T-cell (primary cell): ENCODE measurements at regions not wholly inside any gene's neighbourhood (a gene's known extent, or its start where the extent isn't known, plus 50 kb on each side); places are given as distances from the start of the nearest gene placed in this dataset.

Experiments
- ATAC-seq, 4 experiments: fragments of 200-7000 bp in 3 of 4; fragments of 150-1000 bp in 1 of 4; cut with Tn5 transposase; replicated peaks in 1 of 4; 1 replicate in 3 of 4; 2 replicates in 1 of 4; pipeline ENCODE4 v1.10.0; 2021; ENCODE audit warnings: moderate library complexity in 3 of 4, mild to moderate bottlenecking in 2 of 4, moderate number of reproducible peaks in 1 of 4
- CTCF ChIA-PET, 2 donors: fragments of 300-600 bp; sonication (Branson Sonifier 250); formaldehyde crosslinking; loops; one replicate each; lab custom pipeline; 2022; ENCODE audit warnings: antibody characterized with exemption in 2 of 2; lab: Charles Lee
- POLR2A ChIA-PET, 2 donors: fragments of 300-600 bp; sonication (Branson Sonifier 250); formaldehyde crosslinking; loops; one replicate each; lab custom pipeline; 2022; ENCODE audit warnings: antibody characterized with exemption in 2 of 2; lab: Charles Lee
- DNase-seq, 35 experiments: peaks; one replicate each; pipeline versions ENCODE4 v3.0.0 to v3.0.0-alpha.2; 2013 to 2023
- H3K27ac ChIP-seq: one replicate; pipeline ENCODE4 v1.5.1; 2013; ENCODE audit warnings: low read length
- H3K27me3 ChIP-seq, 2 experiments: replicated peaks in 1 of 2; 1 replicate in 1 of 2; 2 replicates in 1 of 2; pipeline versions ENCODE4 v1.6.1 to v1.7.0; 2013; ENCODE audit warnings: low read length in 1 of 2, mixed read lengths in 1 of 2; ENCODE audit not compliant: control insufficient read depth in 2 of 2, insufficient read depth in 2 of 2; ENCODE audit errors: extremely low read depth in 1 of 2
- H3K36me3 ChIP-seq, 2 donors: 1 replicate in 1 of 2; 2 replicates in 1 of 2; pipeline versions ENCODE4 v1.6.1 to v1.7.0; 2013; ENCODE audit warnings: low read length in 1 of 2; ENCODE audit not compliant: control insufficient read depth in 2 of 2, insufficient read depth in 1 of 2; ENCODE audit errors: extremely low read depth in 1 of 2
- H3K4me1 ChIP-seq, 2 experiments: 1 replicate in 1 of 2; 2 replicates in 1 of 2; pipeline versions ENCODE4 v1.6.1 to v1.7.0; 2013; ENCODE audit warnings: low read length in 2 of 2, mixed read lengths in 1 of 2; ENCODE audit not compliant: insufficient read depth in 2 of 2, control insufficient read depth in 1 of 2; ENCODE audit errors: extremely low read depth in 1 of 2
- H3K4me3 ChIP-seq, 2 donors: 1 replicate in 1 of 2; 2 replicates in 1 of 2; pipeline versions ENCODE4 v1.5.1 to v1.7.0; 2013; ENCODE audit warnings: mild to moderate bottlenecking in 2 of 2, low read length in 1 of 2, moderate library complexity in 1 of 2; ENCODE audit not compliant: control insufficient read depth in 1 of 2; ENCODE audit errors: extremely low read depth in 1 of 2
- H3K9me3 ChIP-seq: 2 replicates; pipeline ENCODE4 v1.7.0; 2013
- H3K27ac Mint-ChIP-seq, 2 donors: one replicate each; pipeline ENCODE4 v1.8.0; 2020 to 2021; ENCODE audit warnings: mild to moderate bottlenecking in 2 of 2, mixed read lengths in 2 of 2
- H3K27me3 Mint-ChIP-seq, 2 donors: one replicate each; pipeline ENCODE4 v1.8.0; 2021 to 2022; ENCODE audit warnings: mixed read lengths in 2 of 2
- H3K36me3 Mint-ChIP-seq: one replicate; pipeline ENCODE4 v1.8.0; 2021; ENCODE audit warnings: mixed read lengths
- H3K4me1 Mint-ChIP-seq, 3 donors: one replicate each; pipeline ENCODE4 v1.8.0; 2020 to 2022; ENCODE audit warnings: mixed read lengths in 3 of 3, mild to moderate bottlenecking in 1 of 3
- H3K4me3 Mint-ChIP-seq, 3 donors: one replicate each; pipeline ENCODE4 v1.8.0; 2020 to 2022; ENCODE audit warnings: mild to moderate bottlenecking in 3 of 3, mixed read lengths in 3 of 3, moderate library complexity in 3 of 3
- H3K9me3 Mint-ChIP-seq, 3 donors: one replicate each; pipeline ENCODE4 v1.8.0; 2020 to 2022; ENCODE audit warnings: mixed read lengths in 3 of 3
- WGBS: methylation state at CpG from one replicate; pipeline ENCODE4 v1.1.5; 2013; ENCODE audit warnings: missing lambda C conversion rate; ENCODE audit not compliant: insufficient coverage; 5-methylcytosine and 5-hydroxymethylcytosine counted together

DNA sequence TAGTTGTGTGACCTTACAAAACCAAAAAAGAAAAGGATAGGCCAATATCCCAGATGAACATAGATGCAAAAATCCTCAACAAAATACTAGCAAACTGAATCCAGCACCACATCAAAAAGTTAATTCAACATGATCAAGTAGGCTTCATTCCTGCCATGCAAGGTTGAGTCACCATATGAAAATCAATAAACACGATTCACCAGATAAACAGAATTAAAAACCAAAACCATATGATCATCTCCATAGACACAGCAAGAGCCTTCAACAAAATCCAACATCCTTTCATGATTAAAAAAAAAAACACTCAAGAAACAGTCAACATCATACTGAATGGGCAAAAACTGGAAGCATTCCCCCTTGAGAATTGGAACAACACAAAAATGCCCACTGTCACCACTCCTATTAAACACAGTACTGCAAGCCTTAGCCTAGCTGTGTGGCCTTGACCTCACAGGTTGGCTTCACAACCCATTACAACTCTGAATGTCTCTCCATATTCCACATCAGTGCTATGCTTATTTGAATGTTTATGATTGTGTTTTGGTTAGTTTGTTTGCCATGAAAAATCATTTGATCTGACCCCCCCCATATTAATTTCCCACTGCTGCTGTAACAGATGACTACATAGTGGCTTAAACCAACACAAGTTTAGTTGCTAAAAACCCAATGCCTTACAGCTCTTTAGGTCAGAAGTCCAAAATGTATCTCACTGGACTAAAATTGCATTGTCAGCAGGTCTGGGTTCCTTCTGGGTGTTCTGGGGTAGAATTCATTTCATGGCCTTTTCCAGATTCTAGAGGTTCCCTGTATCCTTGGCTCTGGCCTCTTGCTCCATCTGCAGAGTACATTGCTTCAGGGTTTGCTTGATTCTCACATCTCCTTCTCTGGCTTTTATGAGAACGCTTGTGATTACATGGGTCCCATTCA is 257.1 kb upstream of the DYNLRB2 start:
- POLR2A ChIA-PET: no interaction called here
- Mint-ChIP-seq H3K4me3 (no peak overlapping the region), H3K27ac (no peak overlapping the region), H3K9me3 (no peaks in the 10 kb centered on the region), H3K4me1 (no peaks in the 10 kb centered on the region), H3K36me3 (no peaks in the 10 kb centered on the region), H3K27me3 (peaks cover 4 to 27% of the 10 kb centered on the region in 2 donors)
- no peaks in the 10 kb centered on the region for H3K36me3 ChIP-seq
- DNase-seq (no peak), ATAC-seq (no peak)
- CTCF ChIA-PET: no interaction called here
- no peaks in the 10 kb centered on the region for H3K9me3 ChIP-seq
- H3K27me3 ChIP-seq: no peaks in the 10 kb centered on the region
- 60% methylated on average over 1 of the region's 2 CpGs for WGBS
- H3K4me1 ChIP-seq: no peaks in the 10 kb centered on the region
- no peak overlapping the region for H3K4me3 ChIP-seq
- no peak overlapping the region for H3K27ac ChIP-seq

GRCh38 chr16:80280557-80280956 is 260.2 kb upstream of the DYNLRB2 start:
- POLR2A ChIA-PET: no interaction called here
- Histone ChIP-seq H3K27me3 (no peaks in the 10 kb centered on the region), H3K4me3 (no peak overlapping the region), H3K9me3 (no peaks in the 10 kb centered on the region), H3K36me3 (no peaks in the 10 kb centered on the region), H3K4me1 (no peaks in the 10 kb centered on the region), H3K27ac (no peak overlapping the region)
- WGBS: 63% methylated on average over 5 of the region's 7 CpGs
- peaks cover 9 to 21% of the 10 kb centered on the region in 2 donors for H3K27me3 Mint-ChIP-seq
- H3K9me3 Mint-ChIP-seq: no peaks in the 10 kb centered on the region
- H3K36me3 Mint-ChIP-seq: no peaks in the 10 kb centered on the region
- no peak overlapping the region for H3K4me3 Mint-ChIP-seq
- DNase-seq (no peak), ATAC-seq (no peak)
- CTCF ChIA-PET: no interaction called here
- H3K27ac Mint-ChIP-seq: no peak overlapping the region
- H3K4me1 Mint-ChIP-seq: no peaks in the 10 kb centered on the region

GRCh38 chr16:80279656-80280055 is 261.1 kb upstream of the DYNLRB2 start:
- Histone ChIP-seq H3K27ac (no peak overlapping the region), H3K4me3 (no peak overlapping the region), H3K27me3 (no peaks in the 10 kb centered on the region), H3K4me1 (no peaks in the 10 kb centered on the region), H3K9me3 (no peaks in the 10 kb centered on the region), H3K36me3 (no peaks in the 10 kb centered on the region)
- H3K4me1 Mint-ChIP-seq: no peaks in the 10 kb centered on the region
- WGBS: 87% methylated on average over 3 of the region's 4 CpGs
- DNase-seq (no peak), ATAC-seq (no peak)
- H3K27me3 Mint-ChIP-seq: peaks cover 9 to 21% of the 10 kb centered on the region in 2 donors
- H3K4me3 Mint-ChIP-seq: no peak overlapping the region
- H3K36me3 Mint-ChIP-seq: no peaks in the 10 kb centered on the region
- H3K27ac Mint-ChIP-seq: no peak overlapping the region
- H3K9me3 Mint-ChIP-seq: no peaks in the 10 kb centered on the region
- POLR2A ChIA-PET: no interaction called here
- CTCF ChIA-PET: no interaction called here

DNA sequence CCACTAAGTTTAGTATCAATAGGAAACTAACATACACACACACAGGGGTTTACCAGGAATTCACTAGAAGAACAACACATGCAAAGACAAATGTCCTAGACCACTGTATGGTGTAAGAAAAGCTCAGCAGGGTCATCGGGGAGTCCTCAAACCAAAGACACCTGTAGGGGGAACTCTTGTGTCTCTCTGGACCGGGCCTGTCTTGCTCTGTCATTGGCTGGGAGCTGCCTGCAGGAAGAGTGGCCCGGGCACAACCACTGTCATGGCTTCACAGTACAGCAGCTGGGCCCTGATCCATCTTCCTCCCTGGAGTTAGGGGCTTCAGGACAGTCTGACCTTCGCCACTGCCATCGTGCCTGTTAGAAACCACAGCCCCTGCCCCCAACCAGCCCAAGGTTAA is 263.6 kb upstream of the DYNLRB2 start:
- ChIA-PET CTCF (no interaction called here), POLR2A (no interaction called here)
- Histone ChIP-seq H3K9me3 (no peaks in the 10 kb centered on the region), H3K4me1 (no peaks in the 10 kb centered on the region), H3K36me3 (no peaks in the 10 kb centered on the region), H3K4me3 (no peak overlapping the region), H3K27ac (no peak overlapping the region), H3K27me3 (no peaks in the 10 kb centered on the region)
- Mint-ChIP-seq H3K4me3 (no peak overlapping the region), H3K9me3 (peaks cover 0 to 1% (median 0%) of the 10 kb centered on the region in 3 donors), H3K36me3 (no peaks in the 10 kb centered on the region), H3K27ac (no peak overlapping the region), H3K27me3 (peaks cover 9 to 13% of the 10 kb centered on the region in 2 donors), H3K4me1 (no peaks in the 10 kb centered on the region)
- DNase-seq: no peak
- no peak for ATAC-seq
- 48% methylated on average over 3 of the region's 5 CpGs for WGBS

DNA sequence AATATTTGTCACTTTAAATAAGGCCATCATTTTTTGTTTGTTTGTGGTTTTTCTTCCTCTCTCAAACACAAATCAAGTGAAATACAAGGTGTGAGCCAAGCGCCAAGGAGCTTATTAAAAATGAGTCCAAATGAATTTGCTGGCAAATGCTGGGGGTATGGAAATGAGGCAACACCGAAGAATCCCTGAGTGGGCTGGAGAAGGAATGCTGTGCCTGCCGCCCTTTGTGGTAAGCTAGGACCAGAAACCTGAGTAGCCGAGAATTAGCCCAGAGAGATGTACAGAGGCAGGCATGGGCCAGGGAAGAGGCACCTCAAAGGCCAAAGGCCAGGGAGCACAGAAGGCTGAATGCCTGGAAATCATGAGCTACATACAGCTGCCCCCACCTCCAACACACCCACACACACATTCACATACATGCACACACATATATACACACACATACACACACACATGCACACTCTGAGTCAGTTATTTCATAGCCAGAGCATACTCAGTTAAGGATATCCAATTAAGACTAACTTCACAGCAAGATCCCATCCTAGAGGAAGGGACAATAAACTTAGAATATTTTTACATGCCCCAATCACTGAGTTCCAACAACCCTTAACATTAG is 266.1 kb upstream of the DYNLRB2 start:
- Histone ChIP-seq H3K27me3 (no peaks in the 10 kb centered on the region), H3K4me1 (no peaks in the 10 kb centered on the region), H3K27ac (no peak overlapping the region), H3K9me3 (no peaks in the 10 kb centered on the region), H3K4me3 (no peak overlapping the region), H3K36me3 (no peaks in the 10 kb centered on the region)
- DNase-seq: no peak
- Mint-ChIP-seq H3K27ac (no peak overlapping the region), H3K4me3 (no peak overlapping the region), H3K9me3 (peaks cover 0 to 5% (median 0%) of the 10 kb centered on the region in 3 donors), H3K36me3 (no peaks in the 10 kb centered on the region), H3K27me3 (peaks cover 3 to 9% of the 10 kb centered on the region in 2 donors), H3K4me1 (no peaks in the 10 kb centered on the region)
- 92% methylated on average over 2 of the region's 4 CpGs for WGBS
- ATAC-seq: no peak
- CTCF ChIA-PET: interaction anchor here in 1 of 2 donors (0.6 kb wide), 1 partner anchor 13 kb away, joined by 7 read pairs; no protein-coding TSS in a partner anchor
- POLR2A ChIA-PET: no interaction called here

DNA sequence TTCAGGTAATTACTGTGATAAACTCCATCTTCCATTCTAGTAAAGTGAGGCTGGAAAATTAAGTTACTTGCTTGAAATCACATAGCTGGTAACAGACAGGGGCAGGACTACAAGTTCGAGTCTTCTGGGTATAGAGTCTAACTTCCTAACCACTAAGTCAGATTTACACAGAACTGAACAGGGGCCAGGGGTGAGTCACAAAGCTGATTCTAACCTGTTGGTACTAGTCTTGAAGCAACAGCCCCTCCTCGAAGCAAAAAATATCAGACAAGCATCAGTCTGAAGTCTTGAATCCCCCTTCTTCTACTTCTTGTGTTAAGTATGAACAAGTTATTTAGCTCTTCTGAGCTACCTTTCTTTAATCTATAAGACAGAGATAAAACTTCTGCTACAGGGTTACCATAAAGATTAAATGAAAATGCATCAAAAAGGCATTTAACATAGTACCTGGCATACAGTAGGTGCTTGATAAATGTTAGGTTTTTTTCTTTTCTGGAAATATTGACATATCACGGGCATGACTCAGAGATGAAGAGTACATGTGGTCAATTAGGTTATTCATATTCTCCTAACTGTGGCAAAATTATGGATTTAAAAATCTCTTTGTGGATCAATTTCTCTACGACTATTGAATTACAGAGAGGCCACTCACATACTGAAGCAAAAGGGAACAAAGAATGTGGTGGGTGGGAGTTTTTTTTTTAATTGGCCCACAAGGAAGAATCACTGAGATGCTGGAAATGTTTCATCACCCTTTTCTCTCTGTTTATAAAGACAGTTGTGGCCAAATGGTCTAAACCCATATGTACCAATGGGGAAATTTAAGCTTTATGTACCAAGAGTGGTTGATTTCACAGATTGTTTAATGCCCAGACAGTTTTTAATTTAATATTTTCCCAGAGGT is 266.9 kb upstream of the DYNLRB2 start:
- Histone ChIP-seq H3K9me3 (no peaks in the 10 kb centered on the region), H3K36me3 (no peaks in the 10 kb centered on the region), H3K4me3 (no peak overlapping the region), H3K4me1 (no peaks in the 10 kb centered on the region), H3K27me3 (no peaks in the 10 kb centered on the region), H3K27ac (no peak overlapping the region)
- Mint-ChIP-seq H3K36me3 (no peaks in the 10 kb centered on the region), H3K9me3 (peaks cover 0 to 5% (median 0%) of the 10 kb centered on the region in 3 donors), H3K27me3 (peaks cover 3 to 7% of the 10 kb centered on the region in 2 donors), H3K4me1 (no peaks in the 10 kb centered on the region), H3K4me3 (no peak overlapping the region), H3K27ac (no peak overlapping the region)
- no peak for ATAC-seq
- ChIA-PET POLR2A (interaction anchor here in 1 of 2 donors (0.6 kb wide), 1 partner anchor 60 kb away, joined by 4 read pairs; no protein-coding TSS in a partner anchor), CTCF (no interaction called here)
- no peak for DNase-seq
- WGBS: no CpG with 5 or more reads among the region's 4 CpGs
